Sigmoid colon (tissue), 4 donors: ENCODE measurements at regions not wholly inside any gene's neighbourhood (a gene's known extent, or its start where the extent isn't known, plus 50 kb on each side); places are given as distances from the start of the nearest gene placed in this dataset.

ENCODE experiments used
- POLR2A ChIP-seq, 2 donors: fragments of 450-650 bp; IDR thresholded peaks; one replicate each; pipeline ENCODE4 v1.6.1; 2016; ENCODE audit warnings: antibody characterized with exemption in 2 of 2, mild to moderate bottlenecking in 2 of 2, moderate library complexity in 2 of 2
- POLR2AphosphoS5 ChIP-seq, 4 donors: sonication (generic); formaldehyde crosslinking; IDR thresholded peaks; one replicate each; pipeline ENCODE4 v1.6.1; 2017; ENCODE audit warnings: antibody characterized with exemption in 4 of 4

DNA sequence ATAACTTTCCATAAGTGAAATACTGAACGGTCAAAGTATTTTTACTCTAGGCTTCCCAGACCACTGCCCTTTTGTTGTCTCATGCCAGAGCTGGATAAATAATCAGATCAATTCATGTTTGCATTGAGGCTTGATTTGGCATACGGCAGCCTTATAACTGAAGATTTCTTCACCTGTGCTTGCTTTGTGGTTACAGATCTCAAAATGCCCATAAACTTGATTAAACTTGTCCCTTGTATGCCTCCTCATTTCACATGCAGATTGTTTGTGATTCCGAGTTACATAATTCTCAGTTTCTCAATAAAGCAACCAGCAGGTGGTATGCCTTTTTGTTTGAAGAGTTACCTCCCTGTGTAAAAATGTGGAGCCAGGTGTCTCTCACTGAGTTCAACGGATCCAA lies 211.4 kb upstream of the LRIG1 start:
- TF ChIP-seq POLR2AphosphoS5 (IDR thresholded peaks at IDR 0.05) (no peak), POLR2A (IDR thresholded peaks at IDR 0.05) (no peak)
